ENCODE measurements at regions not wholly inside any gene's neighbourhood (a gene's known extent, or its start where the extent isn't known, plus 50 kb on each side); places are given as distances from the start of the nearest gene placed in this dataset.

GRCh38 chr4:141932490-141932889 lies 296.1 kb downstream of the IL15 start:
- Histone ChIP-seq H3K9me2 (ENCODE audit: insufficient read depth, low read length) (no peaks in the 10 kb centered on the region), H4K20me1 (ENCODE audit: insufficient read depth) (no peaks in the 10 kb centered on the region), H3K27me3 (ENCODE audit: insufficient read depth, low read depth, low read length) (no peaks in the 10 kb centered on the region), H3K9me3 (ENCODE audit: low read length) (no peaks in the 10 kb centered on the region), H3K36me3 (ENCODE audit: insufficient read depth, low read length) (no peaks in the 10 kb centered on the region), H3F3A (ENCODE audit: insufficient read depth, low read length, poor library complexity, severe bottlenecking) (no peaks in the 10 kb centered on the region), H3K4me3 (ENCODE audit: low read length) (no peak overlapping the region), H3K27ac (ENCODE audit: low read length) (no peak overlapping the region), H3K9ac (ENCODE audit: low read length) (no peak overlapping the region), H3K4me2 (ENCODE audit: low read length) (no peak overlapping the region), H2AFZ (ENCODE audit: low read depth, low read length) (no peak overlapping the region), H3K79me2 (replicated peaks; ENCODE audit: insufficient read depth, low read length) (no peaks in the 10 kb centered on the region)
- TF ChIP-seq REST (IDR thresholded peaks at IDR 0.05; ENCODE audit: borderline replicate concordance) = no peak
- no peak for TF ChIP-seq POLR2AphosphoS5 (IDR thresholded peaks at IDR 0.05)
- no peak for TF ChIP-seq TAF1 (IDR thresholded peaks at IDR 0.05; ENCODE audit: low read depth)
- no peak for TF ChIP-seq CTCF (IDR thresholded peaks at IDR 0.05; ENCODE audit: poor library complexity, severe bottlenecking)
- no peak for TF ChIP-seq EP300 (conservative IDR thresholded peaks at IDR 0.05; ENCODE audit: poor library complexity, severe bottlenecking)
- no peak for TF ChIP-seq SMC3 (conservative IDR thresholded peaks at IDR 0.05; ENCODE audit: poor library complexity)
- TF ChIP-seq MXI1 (conservative IDR thresholded peaks at IDR 0.05; ENCODE audit: poor library complexity, severe bottlenecking) = no peak
- no peak for TF ChIP-seq RAD21 (conservative IDR thresholded peaks at IDR 0.05)
- no peak for TF ChIP-seq EZH2 (IDR thresholded peaks at IDR 0.05; ENCODE audit: borderline replicate concordance, insufficient read depth, low read length, poor library complexity, severe bottlenecking)

GRCh38 chr4:141933978-141934377 lies 297.6 kb downstream of the IL15 start:
- Histone ChIP-seq H3K9ac (ENCODE audit: low read length) (no peak overlapping the region), H3K27ac (ENCODE audit: low read length) (no peak overlapping the region), H3K4me3 (ENCODE audit: low read length) (no peak overlapping the region)

More at GRCh38 chr4:141933978-141934377, 297.6 kb downstream of the IL15 start:
- H3K36me3 ChIP-seq (ENCODE audit: insufficient read depth, low read length) = no peaks in the 10 kb centered on the region
- H3K9me2 ChIP-seq (ENCODE audit: insufficient read depth, low read length) = no peaks in the 10 kb centered on the region
- no peaks in the 10 kb centered on the region for H3K27me3 ChIP-seq (ENCODE audit: insufficient read depth, low read depth, low read length)
- no peak for TF ChIP-seq SMC3 (conservative IDR thresholded peaks at IDR 0.05; ENCODE audit: poor library complexity)
- TF ChIP-seq REST (IDR thresholded peaks at IDR 0.05; ENCODE audit: borderline replicate concordance) = no peak
- TF ChIP-seq EZH2 (IDR thresholded peaks at IDR 0.05; ENCODE audit: borderline replicate concordance, insufficient read depth, low read length, poor library complexity, severe bottlenecking) = no peak
- no peak for TF ChIP-seq POLR2AphosphoS5 (IDR thresholded peaks at IDR 0.05)
- no peak for TF ChIP-seq EP300 (conservative IDR thresholded peaks at IDR 0.05; ENCODE audit: poor library complexity, severe bottlenecking)
- TF ChIP-seq RAD21 (conservative IDR thresholded peaks at IDR 0.05) = no peak
- no peak for TF ChIP-seq CTCF (IDR thresholded peaks at IDR 0.05; ENCODE audit: poor library complexity, severe bottlenecking)
- no peak for TF ChIP-seq TAF1 (IDR thresholded peaks at IDR 0.05; ENCODE audit: low read depth)
- TF ChIP-seq MXI1 (conservative IDR thresholded peaks at IDR 0.05; ENCODE audit: poor library complexity, severe bottlenecking) = no peak
- no peaks in the 10 kb centered on the region for H4K20me1 ChIP-seq (ENCODE audit: insufficient read depth)
- H3K9me3 ChIP-seq (ENCODE audit: low read length) = no peaks in the 10 kb centered on the region
- no peak overlapping the region for H3K4me2 ChIP-seq (ENCODE audit: low read length)
- H2AFZ ChIP-seq (ENCODE audit: low read depth, low read length) = no peak overlapping the region
- H3F3A ChIP-seq (ENCODE audit: insufficient read depth, low read length, poor library complexity, severe bottlenecking) = no peaks in the 10 kb centered on the region
- no peaks in the 10 kb centered on the region for H3K79me2 ChIP-seq (replicated peaks; ENCODE audit: insufficient read depth, low read length)

Measured in neural cell (in vitro differentiated cells).